ENCODE measurements at regions not wholly inside any gene's neighbourhood (a gene's known extent, or its start where the extent isn't known, plus 50 kb on each side); places are given as distances from the start of the nearest gene placed in this dataset.

- Histone ChIP-seq H3K9ac (ENCODE audit: low read depth in 1 of 2, low read length in 2 of 2) (no peak overlapping the region), H3K27me3 (ENCODE audit: control insufficient read depth in 4 of 4, insufficient read depth in 4 of 4, low read length in 3 of 4) (no peaks in the 10 kb centered on the region), H3K36me3 (ENCODE audit: control insufficient read depth in 4 of 4, insufficient read depth in 3 of 4, low read depth in 1 of 4, low read length in 3 of 4) (no peaks in the 10 kb centered on the region), H3K9me3 (ENCODE audit: control insufficient read depth in 4 of 4, low read length in 3 of 4) (no peaks in the 10 kb centered on the region), H3K4me1 (ENCODE audit: control insufficient read depth in 4 of 4, insufficient read depth in 4 of 4, low read length in 3 of 4) (peaks cover 3 to 14% (median 4%) of the 10 kb centered on the region in 4 donors), H3K27ac (ENCODE audit: low read depth in 1 of 2, low read length in 2 of 2) (no peak overlapping the region), H3K4me3 (ENCODE audit: low read depth in 1 of 3, low read length in 3 of 3) (no peak overlapping the region)
- no peak for DNase-seq (ENCODE audit: low spot score)
- TF ChIP-seq REST (IDR thresholded peaks at IDR 0.05) (no peak), NR2F2 (IDR thresholded peaks at IDR 0.05) (no peak), RAD21 (IDR thresholded peaks at IDR 0.05) (no peak), JUND (IDR thresholded peaks at IDR 0.05) (no peak), HNF4G (IDR thresholded peaks at IDR 0.05) (no peak), RXRA (IDR thresholded peaks at IDR 0.05) (no peak)
- TF ChIP-seq, protein P1, sequence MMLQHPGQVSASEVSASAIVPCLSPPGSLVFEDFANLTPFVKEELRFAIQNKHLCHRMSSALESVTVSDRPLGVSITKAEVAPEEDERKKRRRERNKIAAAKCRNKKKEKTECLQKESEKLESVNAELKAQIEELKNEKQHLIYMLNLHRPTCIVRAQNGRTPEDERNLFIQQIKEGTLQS (IDR thresholded peaks at IDR 0.05), result no peak
- WGBS, result 91% methylated on average over 3 of the region's 3 CpGs
These were observed 423.6 kb downstream of the BCKDHB start for GRCh38 chr6:80530103-80530502.

- Histone ChIP-seq H3K4me3 (ENCODE audit: low read depth in 1 of 3, low read length in 3 of 3) (peak overlapping the region in 2 of 3 donors; percentile 19 to 41), H3K27me3 (ENCODE audit: control insufficient read depth in 4 of 4, insufficient read depth in 4 of 4, low read length in 3 of 4) (no peaks in the 10 kb centered on the region), H3K27ac (ENCODE audit: low read depth in 1 of 2, low read length in 2 of 2) (peak overlapping the region; percentile 86 to 94), H3K4me1 (ENCODE audit: control insufficient read depth in 4 of 4, insufficient read depth in 4 of 4, low read length in 3 of 4) (peaks cover 4 to 14% (median 4%) of the 10 kb centered on the region in 4 donors), H3K9me3 (ENCODE audit: control insufficient read depth in 4 of 4, low read length in 3 of 4) (no peaks in the 10 kb centered on the region), H3K36me3 (ENCODE audit: control insufficient read depth in 4 of 4, insufficient read depth in 3 of 4, low read depth in 1 of 4, low read length in 3 of 4) (no peaks in the 10 kb centered on the region), H3K9ac (ENCODE audit: low read depth in 1 of 2, low read length in 2 of 2) (peak overlapping the region in 1 of 2 donors; percentile 80)
- peak; percentile 31 for TF ChIP-seq TAF1 (conservative IDR thresholded peaks at IDR 0.05)
- no peak for TF ChIP-seq EGR1 (IDR thresholded peaks at IDR 0.05; ENCODE audit: low read depth in 2 of 2)
- TF ChIP-seq RAD21 (IDR thresholded peaks at IDR 0.05), result peak; percentile 29
- TF ChIP-seq FOXA1 (IDR thresholded peaks at IDR 0.05), result no peak
- no peak for DNase-seq (ENCODE audit: low spot score)
These were observed 421.6 kb downstream of the BCKDHB start for GRCh38 chr6:80528115-80528514.

- H3K36me3 ChIP-seq (ENCODE audit: control insufficient read depth in 4 of 4, insufficient read depth in 3 of 4, low read depth in 1 of 4, low read length in 3 of 4), result no peaks in the 10 kb centered on the region
- H3K9ac ChIP-seq (ENCODE audit: low read depth in 1 of 2, low read length in 2 of 2), result peak overlapping the region in 1 of 2 donors; percentile 80
- peaks cover 4 to 14% (median 4%) of the 10 kb centered on the region in 4 donors for H3K4me1 ChIP-seq (ENCODE audit: control insufficient read depth in 4 of 4, insufficient read depth in 4 of 4, low read length in 3 of 4)
- H3K27me3 ChIP-seq (ENCODE audit: control insufficient read depth in 4 of 4, insufficient read depth in 4 of 4, low read length in 3 of 4), result no peaks in the 10 kb centered on the region
- DNase-seq (ENCODE audit: low spot score), result no peak
- no peaks in the 10 kb centered on the region for H3K9me3 ChIP-seq (ENCODE audit: control insufficient read depth in 4 of 4, low read length in 3 of 4)
- H3K4me3 ChIP-seq (ENCODE audit: low read depth in 1 of 3, low read length in 3 of 3), result peak overlapping the region in 2 of 3 donors; percentile 19 to 41
- WGBS, result 28% methylated on average over 7 of the region's 7 CpGs
- H3K27ac ChIP-seq (ENCODE audit: low read depth in 1 of 2, low read length in 2 of 2), result peak overlapping the region; percentile 86 to 94
- TF ChIP-seq REST (IDR thresholded peaks at IDR 0.05), result peak; percentile 81
- TF ChIP-seq, protein P2, sequence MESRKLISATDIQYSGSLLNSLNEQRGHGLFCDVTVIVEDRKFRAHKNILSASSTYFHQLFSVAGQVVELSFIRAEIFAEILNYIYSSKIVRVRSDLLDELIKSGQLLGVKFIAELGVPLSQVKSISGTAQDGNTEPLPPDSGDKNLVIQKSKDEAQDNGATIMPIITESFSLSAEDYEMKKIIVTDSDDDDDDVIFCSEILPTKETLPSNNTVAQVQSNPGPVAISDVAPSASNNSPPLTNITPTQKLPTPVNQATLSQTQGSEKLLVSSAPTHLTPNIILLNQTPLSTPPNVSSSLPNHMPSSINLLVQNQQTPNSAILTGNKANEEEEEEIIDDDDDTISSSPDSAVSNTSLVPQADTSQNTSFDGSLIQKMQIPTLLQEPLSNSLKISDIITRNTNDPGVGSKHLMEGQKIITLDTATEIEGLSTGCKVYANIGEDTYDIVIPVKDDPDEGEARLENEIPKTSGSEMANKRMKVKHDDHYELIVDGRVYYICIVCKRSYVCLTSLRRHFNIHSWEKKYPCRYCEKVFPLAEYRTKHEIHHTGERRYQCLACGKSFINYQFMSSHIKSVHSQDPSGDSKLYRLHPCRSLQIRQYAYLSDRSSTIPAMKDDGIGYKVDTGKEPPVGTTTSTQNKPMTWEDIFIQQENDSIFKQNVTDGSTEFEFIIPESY (IDR thresholded peaks at IDR 0.05), result peak; percentile 95
- peak; percentile 52 to 83 for TF ChIP-seq JUND (IDR thresholded peaks at IDR 0.05)
- TF ChIP-seq, protein P1 (IDR thresholded peaks at IDR 0.05), result no peak
- peak; percentile 82 for TF ChIP-seq YY1 (IDR thresholded peaks at IDR 0.05)
- TF ChIP-seq EGR1 (IDR thresholded peaks at IDR 0.05; ENCODE audit: low read depth in 2 of 2), result peak; percentile 36 to 73
- peak; percentile 79 to 91 for TF ChIP-seq RXRA (IDR thresholded peaks at IDR 0.05)
- TF ChIP-seq HNF4G (IDR thresholded peaks at IDR 0.05), result no peak
- peak; percentile 95 for TF ChIP-seq SP1 (IDR thresholded peaks at IDR 0.05)
- TF ChIP-seq, protein P3, sequence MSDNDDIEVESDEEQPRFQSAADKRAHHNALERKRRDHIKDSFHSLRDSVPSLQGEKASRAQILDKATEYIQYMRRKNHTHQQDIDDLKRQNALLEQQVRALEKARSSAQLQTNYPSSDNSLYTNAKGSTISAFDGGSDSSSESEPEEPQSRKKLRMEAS (IDR thresholded peaks at IDR 0.05), result peak; percentile 93
- TF ChIP-seq HNF4A (conservative IDR thresholded peaks at IDR 0.05), result peak; percentile 84 to 90
- peak; percentile 97 for TF ChIP-seq FOXA1 (IDR thresholded peaks at IDR 0.05)
These were observed 421.1 kb downstream of the BCKDHB start for GRCh38 chr6:80527552-80528052.
